Cerebellar cortex (tissue), 1 donor: ENCODE measurements at regions not wholly inside any gene's neighbourhood (a gene's known extent, or its start where the extent isn't known, plus 50 kb on each side); places are given as distances from the start of the nearest gene placed in this dataset.
"Not testable (repeated sequence)": the region's sequence is repeated elsewhere in the genome, so short reads cannot be mapped to it uniquely, and the experiment has no call there.

Source experiments
- DNase-seq: peaks from one replicate; pipeline ENCODE4 v3.0.0-alpha.2; 2015; ENCODE audit warnings: low spot score

- not testable (repeated sequence) for DNase-seq
These were observed 824.7 kb downstream of the LRRTM4 start for GRCh38 chr2:76697439-76697838.

- DNase-seq = no peak
These were observed 829.3 kb downstream of the LRRTM4 start for GRCh38 chr2:76692908-76693307.

GRCh38 chr2:76688732-76689131, 833.4 kb downstream of the LRRTM4 start:
- no peak for DNase-seq

- DNase-seq = no peak
These were observed 834.3 kb downstream of the LRRTM4 start for GRCh38 chr2:76687923-76688322.

GRCh38 chr2:76684756-76685155, 837.4 kb downstream of the LRRTM4 start:
- DNase-seq = no peak

- no peak for DNase-seq
These were observed 843.2 kb downstream of the LRRTM4 start for GRCh38 chr2:76679025-76679396.

GRCh38 chr2:76678383-76679024, 843.7 kb downstream of the LRRTM4 start:
- no peak for DNase-seq

GRCh38 chr2:76675212-76675611, 847.0 kb downstream of the LRRTM4 start:
- no peak for DNase-seq

- no peak for DNase-seq
These were observed 849.4 kb downstream of the LRRTM4 start for GRCh38 chr2:76672798-76673197.

- DNase-seq = no peak
These were observed 852.2 kb downstream of the LRRTM4 start for GRCh38 chr2:76669966-76670465.

GRCh38 chr2:76668279-76668678, 853.9 kb downstream of the LRRTM4 start:
- no peak for DNase-seq

- DNase-seq = peak; percentile 58
These were observed 854.3 kb downstream of the LRRTM4 start for GRCh38 chr2:76667821-76668271.

GRCh38 chr2:76642129-76642528, 880.0 kb downstream of the LRRTM4 start:
- no peak for DNase-seq

- no peak for DNase-seq
These were observed 880.7 kb downstream of the LRRTM4 start for GRCh38 chr2:76641506-76641905.

GRCh38 chr2:76640905-76641304, 881.3 kb downstream of the LRRTM4 start:
- no peak for DNase-seq

GRCh38 chr2:76639171-76639680, 883.0 kb downstream of the LRRTM4 start:
- no peak for DNase-seq

- DNase-seq = no peak
These were observed 888.8 kb downstream of the LRRTM4 start for GRCh38 chr2:76633276-76633921.

GRCh38 chr2:76625101-76625500, 897.1 kb downstream of the LRRTM4 start:
- DNase-seq = no peak

GRCh38 chr2:76613330-76613729, 902.6 kb upstream of the GCFC2 start:
- DNase-seq = no peak

- DNase-seq = no peak
These were observed 902.0 kb upstream of the GCFC2 start for GRCh38 chr2:76612764-76613163.

GRCh38 chr2:76610451-76610850, 899.7 kb upstream of the GCFC2 start:
- DNase-seq = no peak

GRCh38 chr2:76599732-76600368, 889.1 kb upstream of the GCFC2 start:
- peak; percentile 69 for DNase-seq

GRCh38 chr2:76584474-76584873, 873.8 kb upstream of the GCFC2 start:
- no peak for DNase-seq
